Liver (tissue), 3 donors: ENCODE measurements at regions not wholly inside any gene's neighbourhood (a gene's known extent, or its start where the extent isn't known, plus 50 kb on each side); places are given as distances from the start of the nearest gene placed in this dataset.
"Not testable (repeated sequence)": the region's sequence is repeated elsewhere in the genome, so short reads cannot be mapped to it uniquely, and the experiment has no call there.

Source experiments
- ATF3 ChIP-seq: IDR thresholded peaks from 2 replicates; pipeline ENCODE4 v1.6.1; 2016; ENCODE audit warnings: antibody characterized with exemption
- CTCF ChIP-seq: fragments of 150-350 bp; IDR thresholded peaks from 2 replicates; pipeline ENCODE4 v1.5.1; 2017; ENCODE audit warnings: improper control_type of control experiment, low read depth, low read length; ENCODE audit not compliant: missing input control
- EGR1 ChIP-seq, 2 donors: IDR thresholded peaks; 2 replicates each; pipeline ENCODE4 v1.6.1; 2016 to 2018; ENCODE audit warnings: antibody characterized with exemption in 2 of 2, low read depth in 2 of 2
- FOXA2 ChIP-seq: IDR thresholded peaks from 2 replicates; pipeline ENCODE4 v1.6.1; 2016; ENCODE audit warnings: antibody characterized with exemption
- GABPA ChIP-seq, 2 donors: IDR thresholded peaks in 1 of 2; conservative IDR thresholded peaks in 1 of 2; 2 replicates each; pipeline ENCODE4 v1.6.1; 2016; ENCODE audit warnings: antibody characterized with exemption in 2 of 2, mild to moderate bottlenecking in 1 of 2, moderate library complexity in 1 of 2
- JUND ChIP-seq, 2 donors: IDR thresholded peaks; 2 replicates each; pipeline ENCODE4 v1.6.1; 2016; ENCODE audit warnings: antibody characterized with exemption in 2 of 2
- MAX ChIP-seq: IDR thresholded peaks from 2 replicates; pipeline ENCODE4 v1.6.1; 2016; ENCODE audit warnings: antibody characterized with exemption
- NR2F2 ChIP-seq: IDR thresholded peaks from 2 replicates; pipeline ENCODE4 v1.6.1; 2016; ENCODE audit warnings: antibody characterized with exemption
- RAD21 ChIP-seq, 2 donors: IDR thresholded peaks; 2 replicates each; pipeline ENCODE4 v1.6.1; 2016; ENCODE audit warnings: antibody characterized with exemption in 2 of 2, mild to moderate bottlenecking in 2 of 2
- REST ChIP-seq: IDR thresholded peaks from 2 replicates; pipeline ENCODE4 v1.6.1; 2016; ENCODE audit warnings: antibody characterized with exemption, mild to moderate bottlenecking
- SP1 ChIP-seq: IDR thresholded peaks from 2 replicates; pipeline ENCODE4 v1.6.1; 2018; ENCODE audit warnings: antibody characterized with exemption, mild to moderate bottlenecking
- TAF1 ChIP-seq: conservative IDR thresholded peaks from 2 replicates; pipeline ENCODE4 v1.6.1; 2016; ENCODE audit warnings: antibody characterized with exemption, mild to moderate bottlenecking
- YY1 ChIP-seq: IDR thresholded peaks from 2 replicates; pipeline ENCODE4 v1.6.1; 2016; ENCODE audit warnings: antibody characterized with exemption, mild to moderate bottlenecking
- ZBTB33 ChIP-seq: IDR thresholded peaks from 2 replicates; pipeline ENCODE4 v1.6.1; 2016; ENCODE audit warnings: antibody characterized with exemption
- donor health status: healthy.
- donor health status: healthy.

- not testable (repeated sequence) for TF ChIP-seq CTCF; JUND (IDR thresholded peaks at IDR 0.05); YY1; ZBTB33; TAF1; MAX; EGR1 (IDR thresholded peaks at IDR 0.05; ENCODE audit: low read depth in 2 of 2); GABPA (IDR thresholded peaks at IDR 0.05 in 1 of 2, conservative IDR thresholded peaks at IDR 0.05 in 1 of 2); REST; RAD21 (IDR thresholded peaks at IDR 0.05); SP1; ATF3; FOXA2; NR2F2
These were observed 194.4 kb upstream of the HCN1 start for GRCh38 chr5:45890441-45891080.
